ENCODE measurements at regions not wholly inside any gene's neighbourhood (a gene's known extent, or its start where the extent isn't known, plus 50 kb on each side); places are given as distances from the start of the nearest gene placed in this dataset.
"Not testable (repeated sequence)": the region's sequence is repeated elsewhere in the genome, so short reads cannot be mapped to it uniquely, and the experiment has no call there.

DNA sequence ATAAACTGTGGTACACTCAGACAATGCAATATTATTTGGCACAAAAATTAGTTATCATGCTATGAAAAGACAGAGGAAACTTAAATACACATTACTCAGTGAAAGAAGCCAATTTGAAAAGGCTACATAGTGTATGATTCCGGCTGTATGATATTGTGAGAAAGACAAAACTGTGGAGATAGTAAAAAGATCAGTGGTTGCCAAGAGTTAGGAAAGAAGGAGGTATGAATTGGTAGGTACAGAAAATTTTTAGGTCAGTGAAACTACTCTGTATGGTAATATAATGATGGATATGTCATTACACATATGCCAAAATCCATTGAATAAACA, 458.8 kb upstream of the CBLB start:
- DNase-seq, result no peak

DNA sequence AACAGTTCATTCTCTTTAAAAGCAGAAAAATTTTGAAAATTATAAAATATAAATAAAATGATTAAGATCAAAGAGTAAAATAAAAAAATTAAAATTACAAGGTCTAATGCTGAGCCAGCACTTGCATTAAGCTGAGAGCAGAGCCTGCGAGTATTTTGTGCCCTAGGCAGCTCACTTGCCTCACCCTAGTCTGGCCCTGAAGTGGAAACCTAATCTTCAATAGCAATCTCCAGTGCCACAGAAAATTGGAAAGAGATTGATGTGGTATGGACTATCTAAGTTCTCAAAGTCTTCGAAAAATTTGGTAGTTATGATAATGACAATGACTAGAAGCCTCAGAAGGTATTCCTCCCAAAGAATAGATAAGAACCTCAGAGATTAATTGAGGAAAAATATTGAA, 459.4 kb upstream of the CBLB start:
- no peak for DNase-seq

DNA sequence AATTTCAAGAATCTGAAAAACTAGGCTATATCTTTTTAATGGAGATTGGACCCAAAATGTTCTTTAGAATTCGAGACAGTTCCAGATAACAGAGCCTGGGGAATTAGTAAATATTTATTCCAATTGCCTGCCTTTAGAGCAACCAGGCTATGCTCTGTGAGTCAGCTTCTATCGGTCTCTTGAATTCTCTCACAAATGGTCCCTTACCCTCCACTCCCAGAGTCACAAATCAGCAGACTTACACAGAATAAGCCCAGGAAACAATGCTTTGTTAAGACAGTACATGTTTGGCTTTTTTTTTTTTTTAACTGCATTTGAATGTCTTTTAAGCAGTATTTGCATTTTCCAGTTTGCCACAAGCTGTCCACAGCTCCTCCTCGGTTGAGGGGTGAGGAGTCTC, 460.7 kb upstream of the CBLB start:
- DNase-seq, result no peak

DNA sequence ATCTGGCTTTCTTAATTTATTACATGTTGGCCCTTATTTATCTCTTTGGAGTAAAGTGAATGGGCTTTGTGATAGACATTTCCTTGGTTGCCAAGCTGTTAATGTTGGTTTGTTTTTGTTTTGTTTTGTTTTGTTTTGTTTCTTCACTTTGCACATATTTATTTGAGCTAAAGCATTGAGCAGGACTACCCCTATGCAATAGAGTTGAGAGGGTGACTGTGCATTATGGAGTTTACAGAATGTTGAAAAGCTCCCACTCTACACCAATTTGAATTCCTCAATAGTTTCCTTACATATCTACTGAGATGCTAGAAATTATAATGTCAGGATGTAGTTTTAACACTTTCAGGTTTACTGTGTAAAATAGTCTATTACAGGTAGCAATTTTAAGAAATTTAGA, 462.8 kb upstream of the CBLB start:
- DNase-seq, result no peak

DNA sequence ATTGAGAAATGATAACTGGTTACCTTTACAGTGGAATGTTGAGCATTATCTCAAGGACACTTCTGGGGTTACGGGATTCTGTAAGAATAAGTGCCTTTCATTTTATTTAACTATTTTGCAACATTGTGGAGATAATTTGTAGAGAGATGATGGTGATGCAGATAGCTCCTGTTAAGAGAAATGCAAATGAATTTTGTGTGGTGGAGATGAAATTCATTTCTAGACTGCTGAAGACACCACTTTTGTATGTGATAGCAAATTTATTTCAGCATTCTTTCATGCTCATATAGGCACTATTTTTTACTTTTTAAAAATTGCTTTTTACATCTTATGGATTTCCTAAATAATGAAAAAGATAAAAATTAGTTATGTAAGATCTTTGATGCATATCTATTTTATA, 463.3 kb upstream of the CBLB start:
- no peak for DNase-seq

DNA sequence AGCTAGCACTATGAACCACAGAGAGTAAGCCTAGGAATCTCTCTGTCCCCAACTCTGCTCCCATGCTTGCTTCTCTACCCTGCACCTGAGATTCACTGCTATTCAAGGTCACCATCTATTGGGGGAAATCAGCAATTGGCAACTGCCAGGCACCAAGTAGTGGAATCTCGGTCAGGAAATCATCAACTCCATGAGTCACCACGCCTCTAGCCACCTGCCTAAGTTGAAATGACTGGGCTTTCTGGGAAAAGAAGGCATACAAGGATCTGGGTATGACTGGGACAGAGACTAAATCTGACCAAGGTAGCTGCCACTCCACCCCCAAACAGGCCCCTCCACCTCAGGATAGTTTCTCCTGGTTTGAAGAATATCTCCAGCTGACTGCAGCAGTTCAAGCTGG, 464.1 kb upstream of the CBLB start:
- DNase-seq, result no peak

DNA sequence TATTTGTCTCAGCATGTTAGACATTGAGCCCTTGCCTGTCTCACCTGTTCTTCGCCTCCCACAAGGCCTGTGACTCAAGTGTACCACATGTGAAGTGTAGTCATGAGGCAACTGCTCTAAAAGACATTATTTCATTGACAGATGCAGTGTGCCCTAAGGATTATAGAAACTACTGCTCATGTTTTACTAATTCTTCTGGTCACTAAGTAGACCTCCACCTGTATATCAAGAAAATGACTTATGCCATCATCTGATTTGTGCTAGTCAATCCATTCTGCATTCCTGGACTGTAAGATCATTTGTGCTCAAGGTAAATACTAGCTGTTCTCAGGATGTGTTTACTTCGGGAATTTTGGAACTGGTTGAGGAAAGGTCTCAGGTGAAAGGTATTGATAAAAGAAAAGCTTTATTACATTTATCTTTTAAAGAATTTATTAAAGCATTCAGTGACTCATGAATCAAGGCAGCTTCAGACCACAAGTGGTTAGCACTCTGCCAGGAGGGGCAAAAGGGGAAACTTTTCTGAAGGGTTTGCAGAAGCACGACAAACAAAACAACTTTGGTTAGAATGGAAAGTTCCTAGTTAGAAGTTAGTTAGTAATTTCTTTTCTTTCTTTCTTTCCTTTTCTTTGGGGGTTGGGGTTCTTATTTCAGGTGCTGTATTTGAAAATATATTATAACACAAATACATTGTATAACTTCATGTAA, 465.3 kb upstream of the CBLB start:
- peak; percentile 45 for DNase-seq

DNA sequence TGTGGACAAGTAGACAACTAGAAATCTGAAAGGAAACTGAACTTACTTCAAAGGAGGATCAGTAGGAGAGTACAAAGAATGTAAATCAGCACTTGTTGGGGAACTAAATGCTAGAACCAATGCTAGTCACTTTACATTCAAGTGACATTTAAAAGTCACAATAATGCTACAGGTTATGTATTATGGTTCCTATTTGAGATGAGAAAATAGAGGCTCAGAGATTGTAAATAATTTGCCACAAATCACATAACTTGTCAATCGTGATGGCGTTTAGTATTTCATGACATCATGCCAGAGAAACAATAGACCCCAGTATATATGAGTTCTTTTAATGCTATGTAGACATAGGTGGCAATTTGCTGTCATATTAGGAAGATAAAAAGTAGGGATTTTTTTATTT, 467.8 kb upstream of the CBLB start:
- DNase-seq, result no peak

DNA sequence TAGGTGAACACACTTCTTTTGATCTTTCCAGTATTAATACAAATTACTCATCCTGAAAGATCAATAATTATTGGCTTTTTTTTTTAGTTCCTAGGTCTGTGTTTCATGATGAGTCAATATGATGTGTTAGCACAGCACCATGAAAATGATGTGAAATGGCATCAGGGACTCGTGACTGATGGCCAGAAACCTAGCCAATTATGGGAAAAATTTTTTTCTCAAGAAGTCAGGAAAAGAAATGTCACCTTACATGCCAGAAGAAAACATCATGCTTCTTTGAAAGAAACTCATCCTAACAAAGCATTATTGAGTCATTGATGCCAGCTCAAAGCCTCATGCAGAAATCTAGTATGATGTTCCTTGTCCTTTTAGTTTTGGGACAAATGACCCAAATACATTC, 468.3 kb upstream of the CBLB start:
- DNase-seq, result no peak

DNA sequence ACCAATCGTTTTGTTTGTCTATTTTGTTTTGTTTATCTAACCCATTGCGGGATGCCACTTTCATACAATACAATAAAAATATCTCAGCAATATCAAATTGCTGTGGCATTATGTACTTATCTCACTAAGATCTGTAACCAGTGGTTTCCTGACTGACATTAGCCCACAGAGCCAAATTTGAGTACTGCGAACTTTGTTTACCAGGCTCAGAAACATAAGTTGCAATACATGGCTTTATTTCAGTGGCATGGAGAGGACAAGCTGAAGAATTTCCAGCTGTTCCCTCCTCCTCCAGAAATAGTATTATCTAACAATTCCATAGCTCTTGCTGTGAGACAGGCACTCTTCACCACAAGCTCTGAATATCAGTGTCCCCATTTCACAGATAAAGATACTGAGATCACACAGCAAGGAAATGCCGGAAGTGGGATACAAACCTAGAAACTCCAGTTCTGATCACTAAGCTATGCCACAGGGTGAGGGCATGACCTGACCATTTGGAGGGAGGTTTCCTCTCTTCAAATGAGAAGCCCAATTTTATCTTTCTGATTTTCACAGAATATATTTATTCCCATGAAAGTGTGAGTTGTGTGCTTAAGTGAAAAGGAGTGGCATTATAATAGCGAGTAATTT, 469.9 kb upstream of the CBLB start:
- peak; percentile 49 for DNase-seq

DNA sequence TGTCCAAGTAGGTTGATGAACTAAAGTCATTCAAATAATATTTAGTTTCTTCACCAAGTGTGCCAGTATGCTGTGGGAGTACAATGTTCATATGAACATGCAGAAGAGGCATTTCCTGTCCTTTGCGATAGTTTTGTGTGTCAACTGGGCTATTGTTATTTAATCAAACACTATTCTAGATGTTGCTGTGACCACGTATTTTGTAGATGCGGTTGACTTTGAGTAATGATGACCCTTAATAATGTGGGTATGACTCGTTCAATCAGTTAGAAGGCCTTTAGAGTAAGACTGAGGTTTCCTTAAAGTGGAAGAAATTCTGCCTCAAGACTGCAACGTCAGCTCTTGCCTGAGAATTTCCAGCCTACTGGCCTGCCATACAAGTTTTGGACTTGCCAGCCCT, 470.7 kb upstream of the CBLB start:
- DNase-seq, result no peak

DNA sequence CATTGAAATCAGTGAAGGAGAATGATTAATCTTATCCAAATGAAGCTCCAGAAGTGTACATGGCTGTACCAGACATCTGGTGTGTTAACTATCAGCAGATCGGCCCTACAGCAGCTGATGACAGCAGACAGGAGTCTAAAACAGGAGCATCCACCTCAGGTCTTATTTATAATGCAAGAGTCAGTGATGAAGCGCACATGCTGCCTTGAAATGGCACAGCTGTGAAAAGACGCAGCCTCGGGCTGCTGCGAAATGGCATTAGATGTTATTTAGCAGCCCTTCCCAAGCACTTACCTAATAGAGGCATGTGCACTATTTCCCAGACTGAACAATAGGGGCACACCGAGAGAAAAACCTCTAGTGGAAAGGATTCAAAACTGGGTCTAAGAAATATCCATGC, 472.3 kb upstream of the CBLB start:
- no peak for DNase-seq

DNA sequence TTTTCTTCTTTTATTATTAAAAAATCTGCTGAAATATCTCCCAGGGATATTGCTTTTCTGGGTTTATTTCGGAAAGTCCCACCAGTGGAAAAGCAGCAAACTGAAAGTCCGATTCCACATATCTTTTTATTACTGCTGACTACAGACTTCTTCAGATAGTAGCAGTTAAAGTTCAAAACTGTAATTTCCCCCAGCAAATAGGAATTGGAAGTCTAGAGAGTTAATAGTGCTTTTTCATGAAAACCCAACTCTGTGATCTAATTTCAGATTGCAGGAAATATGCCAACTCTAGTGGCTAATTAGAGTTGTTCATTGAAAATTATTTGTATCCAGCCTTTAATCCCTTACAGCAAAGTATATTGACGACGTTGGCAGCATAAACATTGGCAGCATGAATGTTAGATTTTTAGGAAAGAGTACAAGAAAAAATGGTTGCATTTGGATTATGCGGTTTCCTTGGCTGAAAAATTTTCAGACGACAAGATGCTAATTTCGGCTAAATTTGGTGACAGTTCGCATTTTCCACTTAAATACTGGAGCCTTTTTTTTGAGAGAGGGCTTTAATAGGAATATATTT, 472.9 kb upstream of the CBLB start:
- DNase-seq, result no peak

DNA sequence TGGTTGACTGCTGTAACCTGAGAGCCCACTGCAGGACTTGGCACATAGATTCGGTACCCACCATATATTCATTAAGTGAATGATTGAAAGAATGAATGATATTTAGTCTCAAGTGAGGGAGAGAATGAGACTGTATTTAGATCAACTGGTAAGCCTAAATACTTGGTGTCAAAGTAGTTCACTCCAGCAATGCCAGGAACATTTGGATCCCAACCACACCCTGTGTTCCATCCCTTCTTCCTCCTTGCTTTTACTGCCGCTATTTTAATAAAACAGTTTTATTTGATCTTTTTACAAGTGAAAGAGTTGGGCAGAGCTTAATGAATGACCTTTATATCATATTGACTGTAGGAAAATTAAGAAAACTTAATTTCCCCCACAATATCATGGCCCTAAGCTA, 473.6 kb upstream of the CBLB start:
- DNase-seq, result no peak

DNA sequence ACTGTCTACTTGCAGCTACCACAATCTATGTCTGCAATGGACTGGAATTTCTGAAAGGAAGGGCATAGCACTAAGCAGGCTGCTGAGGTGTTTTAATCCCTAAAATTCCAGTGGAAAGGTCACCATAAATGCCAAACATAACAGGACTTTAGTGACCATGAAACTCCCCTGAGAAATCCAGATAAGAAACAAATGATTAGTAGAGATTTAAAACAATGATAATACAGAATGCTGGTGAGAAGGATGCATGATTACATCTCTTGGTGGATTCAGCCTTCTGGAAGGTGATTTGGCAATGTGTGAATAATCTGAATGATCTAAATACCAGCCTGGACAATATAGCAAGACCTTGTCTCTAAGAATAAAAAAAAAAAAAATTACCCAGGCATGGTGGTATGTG, 475.0 kb upstream of the CBLB start:
- DNase-seq, result no peak

DNA sequence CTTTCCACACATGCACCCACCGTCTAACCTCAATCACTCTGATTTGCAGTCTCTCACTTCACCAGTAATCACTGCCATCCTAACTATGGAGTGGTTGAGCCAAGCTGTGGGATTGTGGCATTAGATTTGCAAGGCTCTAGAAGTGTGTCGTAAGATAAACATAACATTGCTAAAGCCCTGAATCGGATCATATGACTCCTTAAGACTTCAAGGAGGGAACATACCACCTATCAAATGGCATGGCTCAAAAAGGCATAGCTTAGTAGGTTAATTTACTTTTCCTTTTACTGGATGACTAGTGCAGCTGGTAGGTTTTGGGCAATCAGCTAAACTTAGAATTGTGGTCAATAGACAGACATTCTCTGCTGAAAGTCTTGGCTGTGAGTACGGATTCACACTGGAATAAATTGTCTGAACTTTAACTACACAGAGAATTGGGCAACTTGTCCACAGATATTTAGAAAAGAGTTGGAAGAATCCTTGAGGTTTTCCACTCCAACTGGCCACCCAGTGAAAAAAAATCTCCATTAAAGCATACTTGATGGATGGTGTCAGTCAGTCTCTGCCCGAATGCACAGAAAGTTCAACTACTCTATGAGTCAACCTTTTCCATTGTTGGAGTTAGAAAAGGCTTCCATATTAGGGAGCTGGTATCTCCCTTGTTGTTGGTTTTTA, 476.7 kb upstream of the CBLB start:
- no peak for DNase-seq

DNA sequence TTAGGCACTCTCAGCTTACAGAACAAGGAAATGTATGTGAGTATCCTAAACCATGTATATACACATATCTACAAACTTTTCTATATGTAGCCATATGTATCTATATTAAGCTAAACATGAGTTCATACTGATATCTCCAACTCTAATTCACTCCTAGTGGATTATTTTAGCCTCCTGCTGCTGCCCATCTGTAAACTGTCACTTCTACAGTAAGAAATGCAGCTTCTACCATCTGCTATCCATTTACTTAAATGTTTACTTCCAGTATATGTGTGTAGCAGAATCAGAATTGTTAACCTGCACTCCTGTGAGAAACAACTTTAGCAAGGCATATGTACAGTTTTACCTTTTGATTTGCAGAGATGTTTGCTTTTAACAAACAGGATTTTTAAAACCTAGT, 478.5 kb upstream of the CBLB start:
- no peak for DNase-seq

DNA sequence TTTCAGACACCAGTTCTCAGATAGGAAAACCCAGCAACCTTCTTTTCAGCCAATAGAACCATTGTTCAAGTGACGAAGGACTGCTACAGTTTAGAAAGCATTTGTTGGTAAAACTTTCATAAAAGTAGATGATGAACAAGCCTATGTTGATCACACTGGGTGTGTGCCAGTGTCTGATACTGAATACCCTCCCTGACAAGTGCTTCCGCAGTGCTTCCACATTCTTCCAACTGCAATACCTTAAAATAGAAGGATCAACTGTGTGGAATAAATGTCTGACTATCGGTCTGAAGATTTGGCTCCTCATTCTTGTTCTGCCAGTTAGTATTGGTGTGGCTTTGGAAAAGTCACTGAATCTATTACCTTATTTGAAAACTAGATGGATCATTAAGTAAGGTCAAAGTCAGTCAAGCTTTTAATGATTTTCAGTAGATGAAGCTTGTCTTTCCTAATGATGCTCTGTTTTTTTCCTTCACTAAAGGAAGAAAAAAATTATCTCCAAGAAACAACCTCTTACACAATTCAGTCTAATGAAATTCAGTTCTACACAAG, 479.4 kb upstream of the CBLB start:
- DNase-seq, result no peak

DNA sequence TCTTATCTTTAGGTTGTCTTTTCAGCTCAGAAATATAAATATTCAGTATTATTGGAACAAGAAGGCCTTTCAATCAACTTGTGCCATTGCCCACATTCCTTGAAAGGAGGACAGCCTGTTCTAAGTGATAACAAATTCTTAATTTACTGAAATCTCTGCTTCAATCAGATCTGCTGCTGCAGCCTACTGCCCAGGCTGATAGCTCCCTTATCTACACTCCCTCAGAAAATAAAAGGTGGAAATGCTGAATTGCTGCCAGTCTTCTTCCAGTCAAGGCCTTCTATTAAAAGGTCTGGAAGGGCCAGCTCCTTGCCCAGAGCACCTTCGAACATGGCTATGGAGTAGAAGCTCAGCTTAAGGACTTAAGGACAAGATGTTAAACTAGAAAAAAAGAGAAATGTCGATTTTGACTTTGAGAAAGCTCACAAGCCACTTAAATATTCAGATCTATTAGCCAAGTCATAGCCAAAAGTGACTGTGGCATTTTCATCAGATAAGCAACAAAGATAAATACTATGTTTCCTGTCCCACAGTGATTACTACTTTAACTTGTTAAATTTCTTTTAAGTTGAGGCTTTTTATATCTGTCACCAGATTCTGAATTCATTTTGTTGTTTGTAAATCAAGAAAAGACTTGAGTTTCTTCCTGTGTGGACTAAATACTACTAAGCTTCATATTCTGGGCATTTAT, 480.5 kb upstream of the CBLB start:
- DNase-seq, result no peak

DNA sequence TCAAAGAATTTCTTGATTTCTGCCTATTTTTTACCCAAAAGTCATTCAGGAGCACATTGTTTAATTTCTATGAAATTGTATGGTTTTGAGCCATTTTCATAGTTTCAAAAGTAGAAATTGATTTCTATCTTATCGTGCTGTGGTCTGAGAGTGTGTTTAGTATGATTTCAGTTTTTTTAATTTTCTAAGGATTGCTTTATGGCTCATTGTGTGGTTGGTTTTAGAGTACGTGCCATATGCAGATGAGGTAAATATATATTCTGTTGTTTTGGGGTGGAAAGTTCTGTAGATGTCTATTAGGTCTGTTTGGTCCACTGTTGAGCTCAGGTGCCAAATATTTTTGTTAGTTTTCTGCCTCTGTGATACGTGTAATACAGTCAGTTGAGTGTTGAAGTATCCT, 487.1 kb upstream of the CBLB start:
- no peak for DNase-seq

DNA sequence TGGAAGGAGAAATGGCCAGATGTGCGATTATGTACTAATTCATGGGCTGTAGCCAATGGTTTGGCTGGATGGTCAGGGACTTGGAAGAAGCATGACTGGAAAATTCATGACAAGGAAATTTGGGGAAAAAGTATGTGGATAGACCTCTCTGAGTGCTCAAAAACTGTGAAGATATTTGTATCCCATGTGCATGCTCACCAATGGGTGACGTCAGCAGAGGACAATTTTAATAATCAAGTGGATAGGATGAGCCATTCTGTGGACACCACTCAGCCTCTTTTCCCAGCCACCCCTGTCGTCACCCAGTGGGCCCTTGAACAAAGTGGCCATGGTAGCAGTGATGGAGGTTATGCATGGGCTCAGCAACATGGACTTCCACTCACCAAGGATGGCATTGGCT, 490.9 kb upstream of the CBLB start:
- DNase-seq, result no peak

DNA sequence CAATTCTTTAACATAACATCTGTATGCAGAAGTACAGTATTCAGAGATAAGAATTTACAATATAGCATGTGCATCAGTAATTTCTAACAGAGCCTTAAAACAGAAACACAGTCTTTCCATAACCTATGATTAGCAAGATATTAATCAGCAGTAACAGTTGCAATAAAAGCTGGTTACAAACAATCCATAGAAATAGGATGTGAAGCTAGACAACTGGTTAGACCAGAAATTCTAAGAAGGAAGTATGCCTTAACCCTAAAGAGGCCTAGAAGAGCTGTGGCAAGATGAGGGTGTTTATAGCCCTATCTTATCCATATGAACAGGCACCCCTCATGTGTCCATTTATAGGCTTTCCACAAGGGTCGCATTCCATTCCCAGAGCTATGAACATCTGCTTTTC, 492.1 kb upstream of the CBLB start:
- not testable (repeated sequence) for DNase-seq

DNA sequence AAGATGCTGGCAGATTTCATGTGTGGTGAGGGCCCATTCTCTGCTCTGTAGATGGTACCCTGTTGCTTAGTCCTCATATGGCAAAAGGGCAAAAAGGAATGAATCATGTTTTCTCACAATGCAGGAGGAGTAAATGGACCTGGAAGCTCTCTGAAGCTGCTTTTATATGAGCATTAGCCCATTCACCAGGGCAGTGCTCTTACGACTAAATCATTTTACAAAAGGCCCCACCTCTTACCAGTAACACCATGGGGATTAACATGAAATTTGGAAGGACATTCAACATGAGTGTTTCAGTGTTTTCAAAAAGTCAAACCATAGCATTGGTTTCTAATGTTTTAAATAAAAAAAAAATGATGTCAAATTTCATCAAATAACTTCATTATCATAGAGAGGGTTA, 495.7 kb upstream of the CBLB start:
- DNase-seq, result no peak
